ENCODE measurements at regions not wholly inside any gene's neighbourhood (a gene's known extent, or its start where the extent isn't known, plus 50 kb on each side); places are given as distances from the start of the nearest gene placed in this dataset.

- TF ChIP-seq POLR2A (IDR thresholded peaks at IDR 0.05) (no peak), EP300 (IDR thresholded peaks at IDR 0.05) (no peak)
Observed at GRCh38 chr2:126507425-126507911, 148.5 kb upstream of the GYPC start.
